GM23338 (cell line): ENCODE measurements at regions not wholly inside any gene's neighbourhood (a gene's known extent, or its start where the extent isn't known, plus 50 kb on each side); places are given as distances from the start of the nearest gene placed in this dataset.

ENCODE experiments used
- CREB1 ChIP-seq: fragments of 250-450 bp; sonication (Bioruptor Pico); IDR thresholded peaks from 2 replicates; pipeline ENCODE4 v1.5.0; 2020; ENCODE audit warnings: low read depth, mild to moderate bottlenecking, moderate library complexity
- EZH2 ChIP-seq: fragments of 200-600 bp; sonication (generic); IDR thresholded peaks from one replicate; pipeline ENCODE4 v1.8.0; 2017; ENCODE audit warnings: antibody characterized with exemption, mild to moderate bottlenecking, low read depth; ENCODE audit not compliant: unreplicated experiment
- EZH2phosphoT487 ChIP-seq: fragments of 200-600 bp; sonication (generic); IDR thresholded peaks from one replicate; pipeline ENCODE4 v1.8.1; 2018; ENCODE audit warnings: antibody characterized with exemption; ENCODE audit not compliant: unreplicated experiment
- JUNB ChIP-seq: IDR thresholded peaks from one replicate; pipeline ENCODE4 v1.6.1; 2016; ENCODE audit warnings: antibody characterized with exemption; ENCODE audit not compliant: unreplicated experiment
- NANOG ChIP-seq: IDR thresholded peaks from 2 replicates; pipeline ENCODE4 v1.6.1; 2016; ENCODE audit warnings: antibody characterized with exemption, borderline replicate concordance
- ZNF114 ChIP-seq: fragments of 250-450 bp; sonication (Bioruptor Pico); IDR thresholded peaks from 2 replicates; pipeline ENCODE4 v1.5.0; 2020; ENCODE audit warnings: mild to moderate bottlenecking, moderate library complexity
- ZNF331 ChIP-seq: fragments of 250-450 bp; sonication (Bioruptor Pico); IDR thresholded peaks from 2 replicates; pipeline ENCODE4 v1.5.0; 2020; ENCODE audit warnings: low read depth, mild to moderate bottlenecking, moderate library complexity
- ZNF462 ChIP-seq: fragments of 250-450 bp; sonication (Bioruptor Pico); IDR thresholded peaks from 2 replicates; pipeline ENCODE4 v1.5.0; 2020; ENCODE audit warnings: mild to moderate bottlenecking, moderate library complexity
- TF ChIP-seq, protein P1 (sequence below): IDR thresholded peaks from one replicate; pipeline ENCODE4 v1.6.1; 2018; ENCODE audit warnings: antibody characterized with exemption; ENCODE audit not compliant: unreplicated experiment
- TF ChIP-seq, protein P2 (sequence below), 2 experiments: fragments of 200-600 bp in 1 of 2; sonication (generic) in 1 of 2; conservative IDR thresholded peaks; 2 replicates each; pipeline versions ENCODE4 v1.5.1 to v1.6.1; 2016 to 2017; ENCODE audit warnings: antibody characterized with exemption in 2 of 2, low read depth in 2 of 2, mild to moderate bottlenecking in 2 of 2, moderate library complexity in 1 of 2

DNA sequence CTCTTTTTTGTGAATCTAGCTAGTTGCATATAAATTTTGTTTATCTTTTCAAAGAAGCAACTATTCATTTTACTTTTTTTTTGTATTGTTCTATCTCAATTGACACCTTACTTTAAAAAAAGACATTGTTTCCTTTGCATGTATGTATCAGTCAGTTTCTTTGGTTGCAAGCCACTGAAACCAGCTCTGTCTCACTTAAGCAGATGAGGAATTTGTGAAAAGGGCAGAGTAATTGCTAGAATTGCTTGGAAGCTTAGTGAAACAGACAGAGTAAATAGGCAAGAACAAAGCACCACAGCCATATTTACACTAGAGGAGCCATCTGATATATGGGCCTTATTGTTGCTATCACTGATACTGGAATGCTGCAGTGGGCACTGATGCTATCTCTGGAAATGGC is 231.4 kb upstream of the KLF8 start (continued):
- no peak for TF ChIP-seq ZNF462 (CRISPR knock-in tag)
- no peak for TF ChIP-seq CREB1 (CRISPR knock-in tag)
- TF ChIP-seq NANOG, result no peak
- no peak for TF ChIP-seq EZH2
- TF ChIP-seq ZNF331 (CRISPR knock-in tag), result no peak
- TF ChIP-seq, protein P1, sequence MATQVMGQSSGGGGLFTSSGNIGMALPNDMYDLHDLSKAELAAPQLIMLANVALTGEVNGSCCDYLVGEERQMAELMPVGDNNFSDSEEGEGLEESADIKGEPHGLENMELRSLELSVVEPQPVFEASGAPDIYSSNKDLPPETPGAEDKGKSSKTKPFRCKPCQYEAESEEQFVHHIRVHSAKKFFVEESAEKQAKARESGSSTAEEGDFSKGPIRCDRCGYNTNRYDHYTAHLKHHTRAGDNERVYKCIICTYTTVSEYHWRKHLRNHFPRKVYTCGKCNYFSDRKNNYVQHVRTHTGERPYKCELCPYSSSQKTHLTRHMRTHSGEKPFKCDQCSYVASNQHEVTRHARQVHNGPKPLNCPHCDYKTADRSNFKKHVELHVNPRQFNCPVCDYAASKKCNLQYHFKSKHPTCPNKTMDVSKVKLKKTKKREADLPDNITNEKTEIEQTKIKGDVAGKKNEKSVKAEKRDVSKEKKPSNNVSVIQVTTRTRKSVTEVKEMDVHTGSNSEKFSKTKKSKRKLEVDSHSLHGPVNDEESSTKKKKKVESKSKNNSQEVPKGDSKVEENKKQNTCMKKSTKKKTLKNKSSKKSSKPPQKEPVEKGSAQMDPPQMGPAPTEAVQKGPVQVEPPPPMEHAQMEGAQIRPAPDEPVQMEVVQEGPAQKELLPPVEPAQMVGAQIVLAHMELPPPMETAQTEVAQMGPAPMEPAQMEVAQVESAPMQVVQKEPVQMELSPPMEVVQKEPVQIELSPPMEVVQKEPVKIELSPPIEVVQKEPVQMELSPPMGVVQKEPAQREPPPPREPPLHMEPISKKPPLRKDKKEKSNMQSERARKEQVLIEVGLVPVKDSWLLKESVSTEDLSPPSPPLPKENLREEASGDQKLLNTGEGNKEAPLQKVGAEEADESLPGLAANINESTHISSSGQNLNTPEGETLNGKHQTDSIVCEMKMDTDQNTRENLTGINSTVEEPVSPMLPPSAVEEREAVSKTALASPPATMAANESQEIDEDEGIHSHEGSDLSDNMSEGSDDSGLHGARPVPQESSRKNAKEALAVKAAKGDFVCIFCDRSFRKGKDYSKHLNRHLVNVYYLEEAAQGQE, result no peak
- TF ChIP-seq, protein P2, sequence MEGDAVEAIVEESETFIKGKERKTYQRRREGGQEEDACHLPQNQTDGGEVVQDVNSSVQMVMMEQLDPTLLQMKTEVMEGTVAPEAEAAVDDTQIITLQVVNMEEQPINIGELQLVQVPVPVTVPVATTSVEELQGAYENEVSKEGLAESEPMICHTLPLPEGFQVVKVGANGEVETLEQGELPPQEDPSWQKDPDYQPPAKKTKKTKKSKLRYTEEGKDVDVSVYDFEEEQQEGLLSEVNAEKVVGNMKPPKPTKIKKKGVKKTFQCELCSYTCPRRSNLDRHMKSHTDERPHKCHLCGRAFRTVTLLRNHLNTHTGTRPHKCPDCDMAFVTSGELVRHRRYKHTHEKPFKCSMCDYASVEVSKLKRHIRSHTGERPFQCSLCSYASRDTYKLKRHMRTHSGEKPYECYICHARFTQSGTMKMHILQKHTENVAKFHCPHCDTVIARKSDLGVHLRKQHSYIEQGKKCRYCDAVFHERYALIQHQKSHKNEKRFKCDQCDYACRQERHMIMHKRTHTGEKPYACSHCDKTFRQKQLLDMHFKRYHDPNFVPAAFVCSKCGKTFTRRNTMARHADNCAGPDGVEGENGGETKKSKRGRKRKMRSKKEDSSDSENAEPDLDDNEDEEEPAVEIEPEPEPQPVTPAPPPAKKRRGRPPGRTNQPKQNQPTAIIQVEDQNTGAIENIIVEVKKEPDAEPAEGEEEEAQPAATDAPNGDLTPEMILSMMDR (conservative IDR thresholded peaks at IDR 0.05; ENCODE audit: low read depth in 2 of 2), result no peak
- TF ChIP-seq JUNB, result no peak
- TF ChIP-seq EZH2phosphoT487, result no peak
- no peak for TF ChIP-seq ZNF114 (CRISPR knock-in tag)
